ENCODE measurements at regions not wholly inside any gene's neighbourhood (a gene's known extent, or its start where the extent isn't known, plus 50 kb on each side); places are given as distances from the start of the nearest gene placed in this dataset.
"Not testable (repeated sequence)": the region's sequence is repeated elsewhere in the genome, so short reads cannot be mapped to it uniquely, and the experiment has no call there.

DNA sequence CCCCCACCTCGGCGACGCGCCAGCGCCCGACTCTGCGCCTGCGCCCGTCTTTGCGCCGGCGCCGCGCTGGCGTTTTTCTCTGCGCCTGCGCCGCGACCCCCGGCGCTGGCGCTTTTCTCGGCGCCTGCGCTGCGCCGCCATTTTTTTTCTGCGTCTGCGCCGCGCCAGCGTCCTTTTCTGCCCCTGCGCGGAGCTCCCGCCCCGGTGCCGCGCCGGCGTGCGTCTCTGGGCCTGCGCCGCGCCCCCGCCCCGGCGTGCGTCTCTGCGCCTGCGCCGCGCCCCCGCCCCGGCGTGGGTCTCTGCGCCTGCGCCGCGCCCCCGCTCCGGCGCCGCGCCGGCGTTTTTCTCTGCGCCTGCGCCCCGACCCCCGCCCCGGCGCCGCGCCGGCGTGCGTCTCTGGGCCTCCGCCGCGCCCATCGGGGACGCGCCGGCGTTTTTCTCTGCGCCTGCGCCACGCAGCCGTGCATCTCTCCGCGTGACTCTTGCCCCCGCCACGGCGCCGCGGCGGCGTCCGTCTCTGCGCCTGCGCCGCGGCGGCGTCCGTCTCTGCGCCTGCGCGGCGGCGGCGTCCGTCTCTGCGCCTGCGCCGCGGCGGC lies 52.4 kb upstream of the DUX4 start:
- TF ChIP-seq, protein P1, sequence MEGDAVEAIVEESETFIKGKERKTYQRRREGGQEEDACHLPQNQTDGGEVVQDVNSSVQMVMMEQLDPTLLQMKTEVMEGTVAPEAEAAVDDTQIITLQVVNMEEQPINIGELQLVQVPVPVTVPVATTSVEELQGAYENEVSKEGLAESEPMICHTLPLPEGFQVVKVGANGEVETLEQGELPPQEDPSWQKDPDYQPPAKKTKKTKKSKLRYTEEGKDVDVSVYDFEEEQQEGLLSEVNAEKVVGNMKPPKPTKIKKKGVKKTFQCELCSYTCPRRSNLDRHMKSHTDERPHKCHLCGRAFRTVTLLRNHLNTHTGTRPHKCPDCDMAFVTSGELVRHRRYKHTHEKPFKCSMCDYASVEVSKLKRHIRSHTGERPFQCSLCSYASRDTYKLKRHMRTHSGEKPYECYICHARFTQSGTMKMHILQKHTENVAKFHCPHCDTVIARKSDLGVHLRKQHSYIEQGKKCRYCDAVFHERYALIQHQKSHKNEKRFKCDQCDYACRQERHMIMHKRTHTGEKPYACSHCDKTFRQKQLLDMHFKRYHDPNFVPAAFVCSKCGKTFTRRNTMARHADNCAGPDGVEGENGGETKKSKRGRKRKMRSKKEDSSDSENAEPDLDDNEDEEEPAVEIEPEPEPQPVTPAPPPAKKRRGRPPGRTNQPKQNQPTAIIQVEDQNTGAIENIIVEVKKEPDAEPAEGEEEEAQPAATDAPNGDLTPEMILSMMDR (IDR thresholded peaks at IDR 0.05), result not testable (repeated sequence)
- TF ChIP-seq EP300, POLR2A (IDR thresholded peaks at IDR 0.05): not testable (repeated sequence)

All from stomach (tissue), 4 donors.